Upper lobe of left lung (tissue), 4 donors: ENCODE measurements at regions not wholly inside any gene's neighbourhood (a gene's known extent, or its start where the extent isn't known, plus 50 kb on each side); places are given as distances from the start of the nearest gene placed in this dataset.

ENCODE experiments used
- CTCF ChIP-seq, 6 experiments: fragments of 450-650 bp in 4 of 6; fragments of 200-600 bp in 2 of 6; sonication (generic) in 2 of 6; IDR thresholded peaks; one replicate each; pipeline ENCODE4 v1.5.1; 2016 to 2019; ENCODE audit warnings: antibody characterized with exemption in 6 of 6
- EP300 ChIP-seq, 4 donors: sonication (generic); formaldehyde crosslinking; IDR thresholded peaks; one replicate each; pipeline ENCODE4 v1.5.1; 2017; ENCODE audit warnings: antibody characterized with exemption in 4 of 4, control low read depth in 2 of 4
- POLR2A ChIP-seq, 4 donors: fragments of 450-650 bp; IDR thresholded peaks; one replicate each; pipeline ENCODE4 v1.5.1; 2016 to 2017; ENCODE audit warnings: antibody characterized with exemption in 4 of 4, mild to moderate bottlenecking in 2 of 4
- POLR2AphosphoS5 ChIP-seq, 2 donors: sonication (generic); formaldehyde crosslinking; IDR thresholded peaks; one replicate each; pipeline ENCODE4 v1.5.1; 2017; ENCODE audit warnings: antibody characterized with exemption in 2 of 2

- TF ChIP-seq EP300 (IDR thresholded peaks at IDR 0.05): no peak
- no peak for TF ChIP-seq CTCF (IDR thresholded peaks at IDR 0.05)
- TF ChIP-seq POLR2A (IDR thresholded peaks at IDR 0.05): no peak
- no peak for TF ChIP-seq POLR2AphosphoS5 (IDR thresholded peaks at IDR 0.05)
Measured at GRCh38 chr11:109902764-109903433, 190.3 kb upstream of the ZC3H12C start.
